OCI-LY1 (cell line): ENCODE measurements at regions not wholly inside any gene's neighbourhood (a gene's known extent, or its start where the extent isn't known, plus 50 kb on each side); places are given as distances from the start of the nearest gene placed in this dataset.

Experiments used
- H2AFZ ChIP-seq: fragments of 200-600 bp; sonication (generic), shearing (Covaris generic); 2 replicates; pipeline ENCODE4 v1.6.0; 2014; ENCODE audit warnings: antibody characterized with exemption, mild to moderate bottlenecking, low read length
- H3F3A ChIP-seq: fragments of 200-600 bp; sonication (generic), shearing (Covaris generic); 2 replicates; pipeline ENCODE4 v1.6.0; 2014; ENCODE audit warnings: mild to moderate bottlenecking, antibody characterized with exemption, low read length, moderate library complexity; ENCODE audit not compliant: insufficient read depth
- H3K27ac ChIP-seq: fragments of 200-600 bp; sonication (generic); 2 replicates; pipeline ENCODE4 v1.5.1; 2014; ENCODE audit warnings: low read length, mixed run types, mild to moderate bottlenecking, low read depth; ENCODE audit not compliant: poor library complexity, severe bottlenecking
- H3K27me3 ChIP-seq: fragments of 200-600 bp; sonication (generic); 2 replicates; pipeline ENCODE4 v1.6.0; 2014; ENCODE audit warnings: antibody characterized with exemption, mild to moderate bottlenecking, low read length, moderate library complexity; ENCODE audit not compliant: insufficient read depth
- H3K36me3 ChIP-seq: fragments of 200-600 bp; sonication (generic); 2 replicates; pipeline ENCODE4 v1.6.1; 2014; ENCODE audit warnings: mild to moderate bottlenecking, antibody characterized with exemption, low read length, moderate library complexity, mixed read lengths; ENCODE audit not compliant: insufficient read depth
- H3K4me1 ChIP-seq: fragments of 200-600 bp; sonication (generic); 2 replicates; pipeline ENCODE4 v1.5.1; 2014; ENCODE audit warnings: mild to moderate bottlenecking, low read length, moderate library complexity; ENCODE audit not compliant: insufficient read depth, severe bottlenecking
- H3K4me2 ChIP-seq: fragments of 200-600 bp; sonication (generic), shearing (Covaris generic); 2 replicates; pipeline ENCODE4 v1.6.1; 2014; ENCODE audit warnings: low read length
- H3K4me3 ChIP-seq: fragments of 200-600 bp; sonication (generic); 2 replicates; pipeline ENCODE4 v1.5.1; 2014; ENCODE audit warnings: low read length, low read depth, mild to moderate bottlenecking, mixed read lengths; ENCODE audit not compliant: poor library complexity, severe bottlenecking
- H3K79me2 ChIP-seq: fragments of 200-600 bp; shearing (Covaris generic); 2 replicates; pipeline ENCODE4 v1.6.1; 2016; ENCODE audit warnings: mixed run types, low read length, mixed read lengths; ENCODE audit not compliant: insufficient read depth
- H3K9ac ChIP-seq: fragments of 200-600 bp; sonication (generic), shearing (Covaris generic); 2 replicates; pipeline ENCODE4 v1.6.1; 2014; ENCODE audit warnings: mild to moderate bottlenecking, low read length, mixed read lengths
- H3K9me2 ChIP-seq: fragments of 200-600 bp; sonication (generic), shearing (Covaris generic); 2 replicates; pipeline ENCODE4 v1.6.1; 2014; ENCODE audit warnings: low read depth, mild to moderate bottlenecking, low read length, mixed read lengths
- H3K9me3 ChIP-seq: fragments of 200-600 bp; shearing (Covaris generic); 2 replicates; pipeline ENCODE4 v1.6.1; 2014; ENCODE audit warnings: low read length, mixed read lengths
- H4K20me1 ChIP-seq: fragments of 200-600 bp; sonication (generic), shearing (Covaris generic); 2 replicates; pipeline ENCODE4 v1.6.0; 2016; ENCODE audit warnings: mild to moderate bottlenecking, low read length; ENCODE audit not compliant: insufficient read depth
- EZH2 ChIP-seq: fragments of 200-600 bp; sonication (generic), shearing (Covaris generic); IDR thresholded peaks from 2 replicates; pipeline ENCODE4 v1.8.0; 2017; ENCODE audit warnings: borderline replicate concordance, mixed run types, mild to moderate bottlenecking, antibody characterized with exemption, low read length, moderate library complexity, mixed read lengths
- TF ChIP-seq, protein P1 (sequence below): fragments of 200-600 bp; sonication (generic), shearing (Covaris generic); IDR thresholded peaks from 2 replicates; pipeline ENCODE4 v1.5.1; 2017; ENCODE audit warnings: mild to moderate bottlenecking, antibody characterized with exemption, low read length, moderate library complexity, mixed read lengths

DNA sequence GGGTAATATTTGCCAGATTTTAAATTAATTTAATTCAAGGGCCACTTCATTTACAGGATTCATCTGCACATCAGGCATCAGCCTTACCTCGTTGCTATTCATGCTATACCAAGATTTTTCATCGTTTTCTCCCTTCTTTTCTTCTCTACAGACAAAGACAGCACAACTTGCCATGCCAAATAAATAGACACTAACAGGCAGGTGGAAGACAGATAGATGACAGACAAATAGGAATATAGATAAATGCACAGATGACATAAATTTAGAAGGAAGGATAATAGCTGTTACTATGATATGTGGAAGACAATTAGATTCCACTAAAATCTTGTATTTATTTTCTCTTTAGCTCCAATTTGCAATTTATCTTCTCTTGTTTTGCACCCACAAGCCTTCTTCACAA, 164.5 kb upstream of the ARX start:
- H3K4me1 ChIP-seq = no peaks in the 10 kb centered on the region
- H3K36me3 ChIP-seq = no peaks in the 10 kb centered on the region
- H3K9me3 ChIP-seq = no peaks in the 10 kb centered on the region
- H3K27ac ChIP-seq = no peak overlapping the region
- no peak overlapping the region for H3K4me3 ChIP-seq
- no peak overlapping the region for H3K9ac ChIP-seq
- no peaks in the 10 kb centered on the region for H3F3A ChIP-seq
- H3K4me2 ChIP-seq = no peak overlapping the region
- H3K27me3 ChIP-seq = no peaks in the 10 kb centered on the region
- H2AFZ ChIP-seq = no peak overlapping the region
- no peaks in the 10 kb centered on the region for H3K9me2 ChIP-seq
- H3K79me2 ChIP-seq = no peaks in the 10 kb centered on the region
- no peak for TF ChIP-seq EZH2
- TF ChIP-seq, protein P1, sequence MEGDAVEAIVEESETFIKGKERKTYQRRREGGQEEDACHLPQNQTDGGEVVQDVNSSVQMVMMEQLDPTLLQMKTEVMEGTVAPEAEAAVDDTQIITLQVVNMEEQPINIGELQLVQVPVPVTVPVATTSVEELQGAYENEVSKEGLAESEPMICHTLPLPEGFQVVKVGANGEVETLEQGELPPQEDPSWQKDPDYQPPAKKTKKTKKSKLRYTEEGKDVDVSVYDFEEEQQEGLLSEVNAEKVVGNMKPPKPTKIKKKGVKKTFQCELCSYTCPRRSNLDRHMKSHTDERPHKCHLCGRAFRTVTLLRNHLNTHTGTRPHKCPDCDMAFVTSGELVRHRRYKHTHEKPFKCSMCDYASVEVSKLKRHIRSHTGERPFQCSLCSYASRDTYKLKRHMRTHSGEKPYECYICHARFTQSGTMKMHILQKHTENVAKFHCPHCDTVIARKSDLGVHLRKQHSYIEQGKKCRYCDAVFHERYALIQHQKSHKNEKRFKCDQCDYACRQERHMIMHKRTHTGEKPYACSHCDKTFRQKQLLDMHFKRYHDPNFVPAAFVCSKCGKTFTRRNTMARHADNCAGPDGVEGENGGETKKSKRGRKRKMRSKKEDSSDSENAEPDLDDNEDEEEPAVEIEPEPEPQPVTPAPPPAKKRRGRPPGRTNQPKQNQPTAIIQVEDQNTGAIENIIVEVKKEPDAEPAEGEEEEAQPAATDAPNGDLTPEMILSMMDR = no peak
- no peaks in the 10 kb centered on the region for H4K20me1 ChIP-seq

DNA sequence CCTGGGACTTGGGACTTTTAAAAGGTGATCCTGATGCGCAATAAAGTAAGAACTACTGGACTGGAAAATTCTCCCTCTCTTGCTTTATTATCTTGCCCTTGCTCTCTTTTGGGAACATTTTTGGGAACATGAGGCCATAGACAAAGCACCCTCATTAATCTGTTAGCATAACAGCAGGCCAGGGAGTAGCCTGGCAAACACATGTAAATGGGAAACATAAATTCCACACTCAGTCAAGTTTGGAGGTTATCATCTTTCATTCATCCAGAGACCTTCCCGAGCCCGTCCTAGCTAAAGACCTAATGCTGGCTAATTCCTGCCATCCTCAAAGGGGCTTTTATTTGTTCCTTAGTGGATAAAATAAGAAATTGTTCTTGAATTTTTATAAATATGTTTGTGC, 162.8 kb upstream of the ARX start:
- Histone ChIP-seq H3K27me3 (no peaks in the 10 kb centered on the region), H3K9ac (no peak overlapping the region)

DNA sequence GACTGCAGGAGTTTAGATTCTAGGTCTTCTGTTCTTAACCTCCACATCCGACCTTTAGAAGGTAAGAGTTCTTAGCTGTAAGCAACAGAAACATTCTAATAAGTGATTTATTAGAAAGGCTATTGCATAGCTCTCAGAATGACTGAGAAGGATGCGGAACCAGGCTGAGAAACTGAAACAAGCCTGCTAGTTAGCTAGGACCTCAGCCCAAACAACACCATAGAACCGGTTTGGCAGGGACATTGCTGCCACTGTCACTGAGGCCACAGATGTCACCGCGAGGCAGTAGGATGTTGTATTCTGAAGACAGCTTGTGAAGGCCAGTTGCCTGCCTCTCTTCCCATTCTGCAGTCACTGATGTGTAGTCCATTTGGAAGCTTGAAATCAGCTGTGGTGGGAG, 160.0 kb upstream of the ARX start:
- no peaks in the 10 kb centered on the region for H3K9me3 ChIP-seq
- H3K4me3 ChIP-seq = no peak overlapping the region
- no peak overlapping the region for H3K4me2 ChIP-seq
- no peak overlapping the region for H3K9ac ChIP-seq
- no peaks in the 10 kb centered on the region for H3K9me2 ChIP-seq
- TF ChIP-seq, protein P1 = no peak
- TF ChIP-seq EZH2 = no peak
- no peaks in the 10 kb centered on the region for H3K79me2 ChIP-seq
- no peaks in the 10 kb centered on the region for H3F3A ChIP-seq
- no peaks in the 10 kb centered on the region for H4K20me1 ChIP-seq
- H3K27me3 ChIP-seq = no peaks in the 10 kb centered on the region
- H3K4me1 ChIP-seq = no peaks in the 10 kb centered on the region
- H3K27ac ChIP-seq = no peak overlapping the region
- no peaks in the 10 kb centered on the region for H3K36me3 ChIP-seq
- H2AFZ ChIP-seq = no peak overlapping the region

More for the DNA sequence above, 162.8 kb upstream of the ARX start:
- no peak overlapping the region for H3K27ac ChIP-seq
- no peaks in the 10 kb centered on the region for H3K36me3 ChIP-seq
- no peaks in the 10 kb centered on the region for H3F3A ChIP-seq
- no peak overlapping the region for H3K4me2 ChIP-seq
- H3K9me2 ChIP-seq = no peaks in the 10 kb centered on the region
- no peaks in the 10 kb centered on the region for H3K9me3 ChIP-seq
- no peaks in the 10 kb centered on the region for H3K79me2 ChIP-seq
- TF ChIP-seq EZH2 = no peak
- TF ChIP-seq, protein P1 = no peak
- no peak overlapping the region for H3K4me3 ChIP-seq
- H4K20me1 ChIP-seq = no peaks in the 10 kb centered on the region
- no peaks in the 10 kb centered on the region for H3K4me1 ChIP-seq
- H2AFZ ChIP-seq = no peak overlapping the region
